Nephron progenitor cell (in vitro differentiated cells): ENCODE measurements at regions not wholly inside any gene's neighbourhood (a gene's known extent, or its start where the extent isn't known, plus 50 kb on each side); places are given as distances from the start of the nearest gene placed in this dataset.
A peak's percentile ranks its signal among the peaks of the same experiment; 100 is the strongest.

ENCODE experiments used
- DNase-seq: peaks from one replicate; pipeline ENCODE4 v3.0.0; 2021
- H3K27ac Mint-ChIP-seq: 2 replicates; pipeline ENCODE4 v1.8.0; 2021; ENCODE audit warnings: mild to moderate bottlenecking, moderate library complexity, mixed read lengths
- H3K27me3 Mint-ChIP-seq: 2 replicates; pipeline ENCODE4 v1.8.0; 2021; ENCODE audit warnings: mild to moderate bottlenecking, low read depth, mixed read lengths; ENCODE audit not compliant: poor library complexity
- H3K36me3 Mint-ChIP-seq: 2 replicates; pipeline ENCODE4 v1.8.0; 2021; ENCODE audit warnings: low read depth, mixed read lengths
- H3K4me1 Mint-ChIP-seq: 2 replicates; pipeline ENCODE4 v1.8.0; 2021; ENCODE audit warnings: mixed read lengths
- H3K4me3 Mint-ChIP-seq: 2 replicates; pipeline ENCODE4 v1.8.0; 2021; ENCODE audit warnings: mild to moderate bottlenecking, moderate library complexity, mixed read lengths
- H3K9me3 Mint-ChIP-seq: 2 replicates; pipeline ENCODE4 v1.8.0; 2021; ENCODE audit warnings: mild to moderate bottlenecking, moderate library complexity, mixed read lengths
- CTCF ChIP-seq: fragments of 200-600 bp; sonication (generic); IDR thresholded peaks from 2 replicates; pipeline ENCODE4 v1.5.0; 2021; ENCODE audit warnings: antibody characterized with exemption

- no peak for TF ChIP-seq CTCF
- H3K27ac Mint-ChIP-seq: no peak overlapping the region
- peaks cover 21% of the 10 kb centered on the region for H3K27me3 Mint-ChIP-seq
- DNase-seq: no peak
- H3K4me3 Mint-ChIP-seq: no peak overlapping the region
- H3K9me3 Mint-ChIP-seq: no peaks in the 10 kb centered on the region
- peaks cover 4% of the 10 kb centered on the region for H3K4me1 Mint-ChIP-seq
- H3K36me3 Mint-ChIP-seq: no peaks in the 10 kb centered on the region
These were observed 57.0 kb downstream of the RASL11A start for GRCh38 chr13:27327633-27328032.

GRCh38 chr13:27329210-27329609 lies 58.6 kb downstream of the RASL11A start:
- H3K9me3 Mint-ChIP-seq: no peaks in the 10 kb centered on the region
- no peak for TF ChIP-seq CTCF
- no peak overlapping the region for H3K4me3 Mint-ChIP-seq
- H3K4me1 Mint-ChIP-seq: no peaks in the 10 kb centered on the region
- no peak overlapping the region for H3K27ac Mint-ChIP-seq
- DNase-seq: no peak
- no peaks in the 10 kb centered on the region for H3K36me3 Mint-ChIP-seq
- peaks cover 19% of the 10 kb centered on the region for H3K27me3 Mint-ChIP-seq

- TF ChIP-seq CTCF: no peak
- DNase-seq: no peak
- peaks cover 27% of the 10 kb centered on the region for H3K27me3 Mint-ChIP-seq
- H3K27ac Mint-ChIP-seq: no peak overlapping the region
- H3K9me3 Mint-ChIP-seq: no peaks in the 10 kb centered on the region
- no peak overlapping the region for H3K4me3 Mint-ChIP-seq
- H3K4me1 Mint-ChIP-seq: peaks cover 13% of the 10 kb centered on the region
- no peaks in the 10 kb centered on the region for H3K36me3 Mint-ChIP-seq
These were observed 64.3 kb downstream of the RASL11A start for GRCh38 chr13:27334774-27335435.

GRCh38 chr13:27336014-27336673 lies 65.5 kb downstream of the RASL11A start:
- H3K27ac Mint-ChIP-seq: peak overlapping the region; percentile 36
- peaks cover 25% of the 10 kb centered on the region for H3K4me1 Mint-ChIP-seq
- H3K27me3 Mint-ChIP-seq: peaks cover 21% of the 10 kb centered on the region
- H3K36me3 Mint-ChIP-seq: no peaks in the 10 kb centered on the region
- no peak for TF ChIP-seq CTCF
- no peak for DNase-seq
- H3K4me3 Mint-ChIP-seq: no peak overlapping the region
- no peaks in the 10 kb centered on the region for H3K9me3 Mint-ChIP-seq

- TF ChIP-seq CTCF: no peak
- DNase-seq: no peak
- Mint-ChIP-seq H3K36me3 (no peaks in the 10 kb centered on the region), H3K4me3 (no peak overlapping the region), H3K27me3 (peaks cover 26% of the 10 kb centered on the region), H3K4me1 (peaks cover 41% of the 10 kb centered on the region), H3K27ac (no peak overlapping the region), H3K9me3 (no peaks in the 10 kb centered on the region)
These were observed 67.6 kb downstream of the RASL11A start for GRCh38 chr13:27338207-27338606.

GRCh38 chr13:27338816-27339215 lies 68.2 kb downstream of the RASL11A start:
- H3K27me3 Mint-ChIP-seq: peaks cover 31% of the 10 kb centered on the region

More at GRCh38 chr13:27338816-27339215, 68.2 kb downstream of the RASL11A start:
- Mint-ChIP-seq H3K9me3 (no peaks in the 10 kb centered on the region), H3K27ac (no peak overlapping the region), H3K36me3 (no peaks in the 10 kb centered on the region), H3K4me3 (no peak overlapping the region), H3K4me1 (peaks cover 41% of the 10 kb centered on the region)
- no peak for TF ChIP-seq CTCF
- no peak for DNase-seq
